VCaP (cell line): ENCODE measurements at regions not wholly inside any gene's neighbourhood (a gene's known extent, or its start where the extent isn't known, plus 50 kb on each side); places are given as distances from the start of the nearest gene placed in this dataset.

Source experiments
- H3K27ac ChIP-seq: fragments of 450-650 bp; 2 replicates; pipeline ENCODE4 v1.5.1; 2017
- CTCF ChIP-seq: fragments of 450-650 bp; conservative IDR thresholded peaks from 2 replicates; pipeline ENCODE4 v1.5.1; 2017; ENCODE audit warnings: mild to moderate bottlenecking, moderate library complexity

- H3K27ac ChIP-seq, result no peak overlapping the region
- TF ChIP-seq CTCF, result no peak
Observed at GRCh38 chr20:5451643-5452210, 135.0 kb upstream of the PROKR2 start.

- H3K27ac ChIP-seq, result no peak overlapping the region
Observed at GRCh38 chr20:5448449-5449118, 131.8 kb upstream of the PROKR2 start.

GRCh38 chr20:5447188-5447587 lies 130.4 kb upstream of the PROKR2 start:
- TF ChIP-seq CTCF, result no peak
- H3K27ac ChIP-seq, result no peak overlapping the region

More at GRCh38 chr20:5448449-5449118, 131.8 kb upstream of the PROKR2 start:
- peak; percentile 82 for TF ChIP-seq CTCF

- H3K27ac ChIP-seq, result no peak overlapping the region
- no peak for TF ChIP-seq CTCF
Observed at GRCh38 chr20:5445611-5446010, 128.9 kb upstream of the PROKR2 start.

- H3K27ac ChIP-seq, result no peak overlapping the region
- TF ChIP-seq CTCF, result no peak
Observed at GRCh38 chr20:5442101-5442500, 125.3 kb upstream of the PROKR2 start.

GRCh38 chr20:5434116-5434515 lies 117.4 kb upstream of the PROKR2 start:
- TF ChIP-seq CTCF, result no peak
- no peak overlapping the region for H3K27ac ChIP-seq

- H3K27ac ChIP-seq, result no peak overlapping the region
- no peak for TF ChIP-seq CTCF
Observed at GRCh38 chr20:5433352-5433751, 116.6 kb upstream of the PROKR2 start.
